Astrocyte (in vitro differentiated cells and primary cell): ENCODE measurements at regions not wholly inside any gene's neighbourhood (a gene's known extent, or its start where the extent isn't known, plus 50 kb on each side); places are given as distances from the start of the nearest gene placed in this dataset.
A peak's percentile ranks its signal among the peaks of the same experiment; 100 is the strongest.
"Not testable (repeated sequence)": the region's sequence is repeated elsewhere in the genome, so short reads cannot be mapped to it uniquely, and the experiment has no call there.

Source experiments
- DNase-seq: peaks from one replicate; pipeline ENCODE4 v3.0.0-alpha.2; 2010; ENCODE audit warnings: low read depth
- FAIRE-seq: peaks from 2 replicates; lab custom pipeline; 2011; peaks lifted over from hg19 to GRCh38; lab: Jason Lieb, UNC
- H2AFZ ChIP-seq: 2 replicates; pipeline ENCODE4 v1.6.0; 2012; ENCODE audit warnings: low read depth, low read length, inconsistent platforms
- H3K27ac ChIP-seq: 2 replicates; pipeline ENCODE4 v1.5.1; 2011; ENCODE audit warnings: low read depth, low read length, inconsistent platforms
- H3K27me3 ChIP-seq: 2 replicates; pipeline ENCODE4 v1.6.0; 2011; ENCODE audit warnings: low read length, inconsistent platforms; ENCODE audit not compliant: insufficient read depth
- H3K36me3 ChIP-seq: 2 replicates; pipeline ENCODE4 v1.5.1; 2011; ENCODE audit warnings: low read length, inconsistent platforms; ENCODE audit not compliant: insufficient read depth
- H3K4me1 ChIP-seq: 2 replicates; pipeline ENCODE4 v1.5.1; 2011; ENCODE audit warnings: low read length, inconsistent platforms; ENCODE audit not compliant: insufficient read depth
- H3K4me2 ChIP-seq: 2 replicates; pipeline ENCODE4 v1.6.0; 2012; ENCODE audit warnings: low read length, inconsistent platforms
- H3K4me3 ChIP-seq: 2 replicates; pipeline ENCODE4 v1.5.1; 2011; ENCODE audit warnings: low read depth, mild to moderate bottlenecking, low read length, inconsistent platforms; ENCODE audit not compliant: insufficient read depth
- H3K79me2 ChIP-seq: 2 replicates; pipeline ENCODE4 v1.6.0; 2012; ENCODE audit warnings: mild to moderate bottlenecking, low read length, inconsistent platforms; ENCODE audit not compliant: insufficient read depth
- H3K9ac ChIP-seq: 2 replicates; pipeline ENCODE4 v1.6.0; 2012; ENCODE audit warnings: mild to moderate bottlenecking, low read length, inconsistent platforms
- H3K9me3 ChIP-seq: 2 replicates; pipeline ENCODE4 v1.5.1; 2012; ENCODE audit warnings: low read depth, mild to moderate bottlenecking, low read length, inconsistent platforms; ENCODE audit not compliant: insufficient read depth
- H4K20me1 ChIP-seq: 2 replicates; pipeline ENCODE4 v1.6.0; 2012; ENCODE audit warnings: low read length, inconsistent platforms; ENCODE audit not compliant: insufficient read depth
- H3K27ac Mint-ChIP-seq: one replicate; pipeline ENCODE4 v1.8.0; 2021; ENCODE audit warnings: mild to moderate bottlenecking, mixed read lengths; ENCODE audit not compliant: unreplicated experiment
- H3K27me3 Mint-ChIP-seq: one replicate; pipeline ENCODE4 v1.8.0; 2021; ENCODE audit warnings: low read depth, mixed read lengths; ENCODE audit not compliant: unreplicated experiment
- H3K36me3 Mint-ChIP-seq: one replicate; pipeline ENCODE4 v1.8.0; 2021; ENCODE audit warnings: low read depth, mixed read lengths; ENCODE audit not compliant: unreplicated experiment
- H3K4me1 Mint-ChIP-seq: one replicate; pipeline ENCODE4 v1.8.0; 2021; ENCODE audit warnings: low read depth, mixed read lengths; ENCODE audit not compliant: unreplicated experiment
- H3K4me3 Mint-ChIP-seq: one replicate; pipeline ENCODE4 v1.8.0; 2021; ENCODE audit warnings: mild to moderate bottlenecking, moderate library complexity, mixed read lengths; ENCODE audit not compliant: unreplicated experiment
- H3K9me3 Mint-ChIP-seq: one replicate; pipeline ENCODE4 v1.8.0; 2021; ENCODE audit warnings: mild to moderate bottlenecking, mixed read lengths; ENCODE audit not compliant: unreplicated experiment
- EZH2 ChIP-seq: IDR thresholded peaks from 2 replicates; pipeline ENCODE4 v1.6.1; 2012; ENCODE audit warnings: mild to moderate bottlenecking, low read length, inconsistent platforms; ENCODE audit not compliant: insufficient read depth
- TF ChIP-seq, protein P1 (sequence below): IDR thresholded peaks from 2 replicates; pipeline ENCODE4 v1.5.1; 2011; ENCODE audit warnings: low read depth, mild to moderate bottlenecking, inconsistent platforms, low read length, moderate library complexity; ENCODE audit not compliant: insufficient read depth

DNA sequence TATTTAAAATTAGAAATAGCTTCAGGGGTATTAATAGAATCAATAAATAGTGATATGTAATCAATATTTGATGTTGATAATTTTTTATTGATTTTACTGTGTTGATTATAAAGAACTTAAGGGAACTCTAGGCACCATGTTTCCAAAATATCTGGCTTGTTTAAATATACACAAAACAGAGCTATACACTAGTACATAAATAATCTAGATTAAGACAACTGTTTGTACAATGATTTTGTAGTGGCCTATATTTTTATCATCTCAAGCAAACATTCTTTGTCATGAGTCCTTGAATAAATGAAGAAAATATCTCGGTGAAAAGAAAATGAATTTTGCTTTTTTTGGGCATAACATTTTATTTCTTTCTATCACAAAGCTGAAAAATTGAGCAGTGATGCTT, 117.1 kb upstream of the KRR1 start:
- H3K9me3 Mint-ChIP-seq: peaks cover 2% of the 10 kb centered on the region
- Histone ChIP-seq H3K27me3 (no peaks in the 10 kb centered on the region), H4K20me1 (no peaks in the 10 kb centered on the region), H3K4me3 (no peak overlapping the region), H3K79me2 (no peaks in the 10 kb centered on the region), H3K36me3 (no peaks in the 10 kb centered on the region), H3K9ac (no peak overlapping the region), H3K4me2 (no peak overlapping the region), H3K9me3 (no peaks in the 10 kb centered on the region), H3K4me1 (peaks cover 6% of the 10 kb centered on the region), H3K27ac (no peak overlapping the region), H2AFZ (no peak overlapping the region)
- no peaks in the 10 kb centered on the region for H3K27me3 Mint-ChIP-seq
- no peaks in the 10 kb centered on the region for H3K36me3 Mint-ChIP-seq
- TF ChIP-seq, protein P1, sequence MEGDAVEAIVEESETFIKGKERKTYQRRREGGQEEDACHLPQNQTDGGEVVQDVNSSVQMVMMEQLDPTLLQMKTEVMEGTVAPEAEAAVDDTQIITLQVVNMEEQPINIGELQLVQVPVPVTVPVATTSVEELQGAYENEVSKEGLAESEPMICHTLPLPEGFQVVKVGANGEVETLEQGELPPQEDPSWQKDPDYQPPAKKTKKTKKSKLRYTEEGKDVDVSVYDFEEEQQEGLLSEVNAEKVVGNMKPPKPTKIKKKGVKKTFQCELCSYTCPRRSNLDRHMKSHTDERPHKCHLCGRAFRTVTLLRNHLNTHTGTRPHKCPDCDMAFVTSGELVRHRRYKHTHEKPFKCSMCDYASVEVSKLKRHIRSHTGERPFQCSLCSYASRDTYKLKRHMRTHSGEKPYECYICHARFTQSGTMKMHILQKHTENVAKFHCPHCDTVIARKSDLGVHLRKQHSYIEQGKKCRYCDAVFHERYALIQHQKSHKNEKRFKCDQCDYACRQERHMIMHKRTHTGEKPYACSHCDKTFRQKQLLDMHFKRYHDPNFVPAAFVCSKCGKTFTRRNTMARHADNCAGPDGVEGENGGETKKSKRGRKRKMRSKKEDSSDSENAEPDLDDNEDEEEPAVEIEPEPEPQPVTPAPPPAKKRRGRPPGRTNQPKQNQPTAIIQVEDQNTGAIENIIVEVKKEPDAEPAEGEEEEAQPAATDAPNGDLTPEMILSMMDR: no peak
- TF ChIP-seq EZH2: no peak
- peaks cover 17% of the 10 kb centered on the region for H3K4me1 Mint-ChIP-seq
- H3K4me3 Mint-ChIP-seq: no peak overlapping the region
- H3K27ac Mint-ChIP-seq: no peak overlapping the region
- FAIRE-seq: no peak
- DNase-seq: no peak

DNA sequence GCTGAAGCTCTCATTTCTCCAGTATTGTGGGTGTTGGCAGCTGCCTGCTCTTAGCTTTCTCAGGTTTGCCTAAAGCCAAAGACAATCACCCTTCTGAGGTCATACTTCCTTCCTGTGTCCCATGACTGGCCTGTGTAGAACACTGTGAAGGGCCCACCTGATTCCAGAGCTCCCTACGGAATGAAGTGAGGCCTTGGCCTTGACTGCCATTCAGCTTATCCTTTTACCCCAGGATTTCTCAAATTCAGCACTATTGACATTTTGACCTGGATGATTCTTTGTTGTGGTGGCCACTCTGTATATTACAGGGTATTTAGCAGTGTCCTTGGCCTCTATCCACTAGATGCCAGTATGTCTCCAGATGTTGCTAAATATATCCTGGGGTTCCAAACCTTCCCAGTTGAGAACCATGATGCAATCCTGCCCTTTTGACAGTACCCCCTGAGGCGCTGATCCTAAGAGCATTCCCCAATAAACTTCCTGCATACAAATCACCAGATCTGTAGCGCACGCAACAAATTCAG, 112.3 kb upstream of the KRR1 start:
- Histone ChIP-seq H3K27ac (no peak overlapping the region), H3K4me2 (no peak overlapping the region), H3K9me3 (no peaks in the 10 kb centered on the region), H3K4me3 (no peak overlapping the region), H2AFZ (peak overlapping the region; percentile 30), H3K27me3 (no peaks in the 10 kb centered on the region), H3K9ac (no peak overlapping the region), H3K79me2 (no peaks in the 10 kb centered on the region), H4K20me1 (no peaks in the 10 kb centered on the region), H3K36me3 (no peaks in the 10 kb centered on the region), H3K4me1 (peaks cover 4% of the 10 kb centered on the region)
- Mint-ChIP-seq H3K36me3 (no peaks in the 10 kb centered on the region), H3K4me1 (peaks cover 20% of the 10 kb centered on the region), H3K9me3 (peaks cover 2% of the 10 kb centered on the region), H3K27ac (peak overlapping the region; percentile 91), H3K27me3 (no peaks in the 10 kb centered on the region), H3K4me3 (no peak overlapping the region)
- DNase-seq (peak; percentile 21), FAIRE-seq (no peak)
- TF ChIP-seq, protein P1: peak; percentile 27
- TF ChIP-seq EZH2: no peak

DNA sequence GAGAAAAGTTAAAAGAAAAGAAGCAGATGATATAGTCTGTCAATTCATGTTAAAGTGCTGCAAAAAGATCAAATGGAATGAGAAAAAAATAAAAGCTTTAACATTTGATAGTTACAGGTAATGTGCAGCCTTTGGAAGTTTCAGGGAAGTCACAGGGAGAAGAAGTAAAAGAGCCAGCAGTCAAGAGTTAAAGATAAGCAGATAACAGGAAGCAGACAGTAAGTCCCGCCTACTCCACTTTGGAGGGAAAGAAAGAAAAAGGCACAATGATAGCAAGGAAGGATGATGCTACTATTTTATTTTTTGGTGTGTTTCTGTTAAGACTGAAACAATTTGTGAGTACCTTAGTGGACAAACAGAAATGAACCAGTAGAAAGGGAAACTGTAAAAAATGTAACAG, 111.1 kb upstream of the KRR1 start:
- H3K4me1 Mint-ChIP-seq: peaks cover 20% of the 10 kb centered on the region
- no peaks in the 10 kb centered on the region for H3K36me3 Mint-ChIP-seq
- TF ChIP-seq, protein P1: no peak
- TF ChIP-seq EZH2: no peak
- Histone ChIP-seq H2AFZ (no peak overlapping the region), H3K27ac (no peak overlapping the region), H4K20me1 (no peaks in the 10 kb centered on the region), H3K9me3 (no peaks in the 10 kb centered on the region), H3K36me3 (no peaks in the 10 kb centered on the region), H3K4me3 (no peak overlapping the region), H3K27me3 (no peaks in the 10 kb centered on the region), H3K4me1 (peaks cover 4% of the 10 kb centered on the region), H3K4me2 (no peak overlapping the region), H3K79me2 (no peaks in the 10 kb centered on the region), H3K9ac (no peak overlapping the region)
- DNase-seq (no peak), FAIRE-seq (no peak)
- H3K9me3 Mint-ChIP-seq: peaks cover 2% of the 10 kb centered on the region
- H3K27me3 Mint-ChIP-seq: no peaks in the 10 kb centered on the region
- H3K4me3 Mint-ChIP-seq: no peak overlapping the region
- H3K27ac Mint-ChIP-seq: no peak overlapping the region

DNA sequence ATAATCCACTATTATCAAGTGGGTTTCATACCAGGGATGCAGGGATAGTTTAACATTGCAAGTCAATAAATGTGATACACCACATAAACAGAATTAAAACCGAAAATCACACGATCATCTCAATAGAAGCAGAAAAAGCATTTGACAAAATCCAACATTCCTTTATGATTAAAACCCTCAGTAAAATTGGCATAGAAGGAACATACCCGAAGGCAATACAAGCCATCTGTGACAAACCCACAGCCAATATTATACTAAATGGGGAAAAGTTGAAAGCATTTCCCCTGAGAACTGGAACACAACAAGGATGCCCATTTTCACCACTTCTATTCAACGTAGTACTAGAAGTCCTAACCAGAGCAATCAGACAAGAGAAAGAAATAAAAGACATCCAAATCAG, 103.0 kb upstream of the KRR1 start:
- H3K79me2 ChIP-seq, H3K27me3 Mint-ChIP-seq, H3K27ac Mint-ChIP-seq, H3K36me3 Mint-ChIP-seq, H2AFZ ChIP-seq, H3K9me3 ChIP-seq, H3K27ac ChIP-seq, H3K36me3 ChIP-seq, H3K4me1 ChIP-seq, FAIRE-seq, H3K4me1 Mint-ChIP-seq, DNase-seq, H4K20me1 ChIP-seq, H3K27me3 ChIP-seq, H3K4me3 Mint-ChIP-seq, H3K4me2 ChIP-seq, H3K4me3 ChIP-seq, H3K9ac ChIP-seq: not testable (repeated sequence)
- peaks cover 10% of the 10 kb centered on the region for H3K9me3 Mint-ChIP-seq
